Fibroblast of skin of right quadriceps (primary cell): ENCODE measurements at regions not wholly inside any gene's neighbourhood (a gene's known extent, or its start where the extent isn't known, plus 50 kb on each side); places are given as distances from the start of the nearest gene placed in this dataset.
"Not testable (repeated sequence)": the region's sequence is repeated elsewhere in the genome, so short reads cannot be mapped to it uniquely, and the experiment has no call there.

Source experiments
- DNase-seq: peaks from one replicate; pipeline ENCODE4 v3.0.0-alpha.2; 2013

- no peak for DNase-seq
These were observed 50.6 kb upstream of the GPC1 start for GRCh38 chr2:240384711-240385450.

GRCh38 chr2:240385451-240386161 lies 49.9 kb upstream of the GPC1 start:
- DNase-seq: not testable (repeated sequence)
